ENCODE measurements at regions not wholly inside any gene's neighbourhood (a gene's known extent, or its start where the extent isn't known, plus 50 kb on each side); places are given as distances from the start of the nearest gene placed in this dataset.

DNA sequence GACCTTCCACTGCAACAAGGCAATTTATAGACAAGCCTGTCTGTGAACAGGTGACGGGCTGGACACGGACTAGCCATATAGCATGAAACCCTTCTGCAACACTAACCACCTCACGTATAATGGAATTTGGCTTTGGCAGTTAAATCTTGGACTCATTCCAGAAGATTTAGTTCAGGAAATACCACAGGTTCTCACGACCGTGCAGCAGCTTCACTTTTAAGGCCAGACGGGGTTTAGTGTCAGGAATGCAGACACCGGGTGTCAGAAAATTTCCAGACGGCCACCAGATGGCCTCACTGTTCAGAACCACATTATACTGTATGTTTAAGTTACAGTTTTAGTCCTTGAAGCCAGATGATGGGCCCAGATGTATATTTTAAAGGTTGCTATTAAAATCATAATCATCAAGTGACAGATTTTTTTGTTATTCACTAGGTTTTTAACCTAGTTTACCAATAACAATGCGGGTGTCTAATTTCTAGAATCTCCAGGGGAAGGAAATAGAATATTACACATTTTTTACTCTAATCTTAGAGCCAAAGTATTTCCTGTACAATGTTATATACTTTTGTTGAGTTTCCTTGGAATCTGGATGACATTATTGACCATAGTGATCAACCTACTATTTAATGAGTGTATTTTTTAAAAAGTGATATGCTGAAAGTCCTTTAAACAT lies 90.5 kb upstream of the TMPO start:
- H3K4me3 ChIP-seq (ENCODE audit: low read depth, low read length): no peak overlapping the region
- TF ChIP-seq, protein P1, sequence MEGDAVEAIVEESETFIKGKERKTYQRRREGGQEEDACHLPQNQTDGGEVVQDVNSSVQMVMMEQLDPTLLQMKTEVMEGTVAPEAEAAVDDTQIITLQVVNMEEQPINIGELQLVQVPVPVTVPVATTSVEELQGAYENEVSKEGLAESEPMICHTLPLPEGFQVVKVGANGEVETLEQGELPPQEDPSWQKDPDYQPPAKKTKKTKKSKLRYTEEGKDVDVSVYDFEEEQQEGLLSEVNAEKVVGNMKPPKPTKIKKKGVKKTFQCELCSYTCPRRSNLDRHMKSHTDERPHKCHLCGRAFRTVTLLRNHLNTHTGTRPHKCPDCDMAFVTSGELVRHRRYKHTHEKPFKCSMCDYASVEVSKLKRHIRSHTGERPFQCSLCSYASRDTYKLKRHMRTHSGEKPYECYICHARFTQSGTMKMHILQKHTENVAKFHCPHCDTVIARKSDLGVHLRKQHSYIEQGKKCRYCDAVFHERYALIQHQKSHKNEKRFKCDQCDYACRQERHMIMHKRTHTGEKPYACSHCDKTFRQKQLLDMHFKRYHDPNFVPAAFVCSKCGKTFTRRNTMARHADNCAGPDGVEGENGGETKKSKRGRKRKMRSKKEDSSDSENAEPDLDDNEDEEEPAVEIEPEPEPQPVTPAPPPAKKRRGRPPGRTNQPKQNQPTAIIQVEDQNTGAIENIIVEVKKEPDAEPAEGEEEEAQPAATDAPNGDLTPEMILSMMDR (conservative IDR thresholded peaks at IDR 0.05; ENCODE audit: low read depth, low read length): peak; percentile 79
- DNase-seq (ENCODE audit: low read depth): peak; percentile 93

DNA sequence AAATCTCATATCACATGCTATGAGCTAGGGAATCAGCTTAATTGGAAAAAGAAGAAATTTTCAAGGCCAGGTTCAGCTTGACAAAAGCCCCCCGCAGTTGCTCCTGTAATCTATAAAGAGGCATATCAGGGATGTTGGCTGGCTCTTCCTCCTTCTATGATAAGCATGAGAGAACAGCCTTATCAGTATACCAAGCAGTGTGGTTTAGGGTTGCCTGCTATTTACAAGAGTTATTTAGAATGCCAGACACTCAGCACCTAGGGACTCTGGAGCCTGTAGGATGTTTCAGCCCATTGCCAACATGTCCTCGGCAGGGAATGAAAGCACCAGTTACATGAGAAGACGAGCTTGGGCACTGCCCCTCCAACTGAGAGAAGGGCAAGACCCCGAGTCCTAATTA lies 89.5 kb upstream of the TMPO start:
- DNase-seq (ENCODE audit: low read depth): no peak
- H3K4me3 ChIP-seq (ENCODE audit: low read depth, low read length): no peak overlapping the region
- TF ChIP-seq, protein P1 (conservative IDR thresholded peaks at IDR 0.05; ENCODE audit: low read depth, low read length): no peak

DNA sequence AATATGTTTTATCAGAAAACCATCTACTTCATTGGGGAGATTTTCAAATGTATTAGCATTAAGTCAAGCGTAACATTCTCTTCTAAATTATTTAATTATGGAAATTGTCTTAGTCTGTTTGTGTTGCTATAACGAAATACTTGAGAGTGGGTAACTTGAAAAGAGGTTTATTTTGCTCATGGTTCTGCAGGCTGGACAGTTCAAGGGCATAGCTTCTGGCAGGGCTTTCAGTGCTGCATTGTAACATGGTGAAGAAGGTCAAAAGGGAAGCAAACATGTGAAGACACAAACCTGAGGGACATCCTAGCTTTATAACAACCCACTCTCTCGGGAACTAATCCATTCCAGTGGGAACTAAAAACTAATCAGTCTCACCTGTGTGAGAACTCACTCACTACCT lies 84.3 kb upstream of the TMPO start:
- no peak for DNase-seq (ENCODE audit: low read depth)
- no peak overlapping the region for H3K4me3 ChIP-seq (ENCODE audit: low read depth, low read length)
- TF ChIP-seq, protein P1 (conservative IDR thresholded peaks at IDR 0.05; ENCODE audit: low read depth, low read length): no peak

DNA sequence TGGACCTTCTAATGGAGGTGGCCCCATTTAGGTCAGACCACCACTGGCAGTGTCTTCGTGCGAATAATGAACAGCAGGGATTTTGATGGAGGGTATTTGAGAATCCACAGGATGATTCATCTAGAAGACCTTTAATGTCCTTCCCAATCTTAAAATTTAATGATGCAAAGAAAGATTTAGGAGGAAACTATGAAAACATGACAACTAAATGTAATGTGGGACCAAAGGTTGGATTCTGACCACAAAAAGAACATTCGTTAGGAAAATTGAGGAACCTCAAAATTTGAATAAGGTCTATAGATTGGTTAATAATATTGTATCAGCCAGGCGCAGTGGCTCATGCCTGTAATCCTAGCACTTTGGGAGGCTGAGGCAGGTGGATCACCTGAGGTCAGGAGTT lies 78.2 kb upstream of the TMPO start:
- TF ChIP-seq, protein P1 (conservative IDR thresholded peaks at IDR 0.05; ENCODE audit: low read depth, low read length): no peak
- no peak for DNase-seq (ENCODE audit: low read depth)
- H3K4me3 ChIP-seq (ENCODE audit: low read depth, low read length): no peak overlapping the region

DNA sequence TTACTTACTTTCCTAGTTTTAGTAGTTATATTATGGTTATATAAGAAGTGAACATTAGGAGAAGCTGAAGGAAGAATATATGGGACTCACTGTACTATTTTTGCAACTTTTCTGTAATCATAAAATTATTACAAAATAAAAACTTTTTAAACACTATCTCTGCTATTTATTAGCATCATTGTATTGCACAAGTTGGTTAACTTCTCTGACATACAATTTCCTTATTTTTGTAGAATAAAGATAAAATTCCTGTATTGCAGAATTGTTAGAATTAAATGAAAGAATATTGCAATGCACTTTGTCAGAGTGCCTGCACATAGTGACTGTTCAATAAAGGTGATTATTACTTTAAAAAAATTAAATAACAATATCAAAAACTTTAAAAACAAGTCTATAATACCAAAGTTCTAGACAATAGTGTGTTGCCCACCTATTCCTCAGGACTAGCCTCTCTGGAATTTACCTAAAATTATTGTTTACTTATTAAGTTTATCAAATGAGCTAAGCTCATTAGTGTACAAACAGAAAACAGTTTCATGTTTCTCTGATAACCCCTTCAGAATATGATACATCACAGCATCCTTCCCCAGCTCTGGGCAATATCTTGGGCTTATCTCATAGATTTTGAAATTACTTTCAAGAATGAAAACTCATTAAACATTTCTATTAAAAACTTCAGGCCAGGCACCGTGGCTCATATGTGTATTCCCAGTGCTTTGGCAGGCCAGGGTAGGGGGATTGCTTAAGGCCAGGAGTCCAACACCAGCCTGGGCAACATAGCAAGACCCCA lies 77.4 kb upstream of the TMPO start:
- H3K4me3 ChIP-seq (ENCODE audit: low read depth, low read length): no peak overlapping the region
- TF ChIP-seq, protein P1 (conservative IDR thresholded peaks at IDR 0.05; ENCODE audit: low read depth, low read length): no peak
- DNase-seq (ENCODE audit: low read depth): no peak

DNA sequence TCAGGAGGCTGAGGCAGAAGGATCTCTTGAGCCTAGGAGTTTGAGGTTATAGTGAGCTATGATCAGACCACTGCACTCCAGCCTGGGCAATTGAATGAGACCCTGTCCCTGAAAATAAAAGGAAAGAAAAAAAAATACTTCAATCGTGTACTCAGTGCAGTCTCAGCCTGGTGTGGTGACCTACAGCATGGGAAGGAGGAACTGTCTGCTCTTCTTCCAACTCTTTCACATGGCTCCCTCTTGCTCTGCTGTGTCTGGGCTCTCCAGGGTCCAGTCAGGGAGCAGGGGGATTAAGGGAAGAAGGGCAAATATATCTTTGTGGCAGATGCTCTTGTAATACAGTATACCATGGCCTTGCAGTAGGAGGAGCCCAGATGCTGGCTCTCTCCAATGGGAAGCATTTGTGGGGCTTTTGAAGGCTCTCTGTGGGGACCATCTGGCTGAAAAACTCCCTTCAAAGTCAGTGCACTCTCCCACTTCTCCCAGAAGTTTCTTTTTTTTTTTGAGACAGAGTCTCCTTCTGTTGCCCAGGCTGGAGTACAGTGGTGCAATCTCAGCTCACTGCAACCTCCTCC lies 76.6 kb upstream of the TMPO start:
- TF ChIP-seq, protein P1 (conservative IDR thresholded peaks at IDR 0.05; ENCODE audit: low read depth, low read length): no peak
- no peak for DNase-seq (ENCODE audit: low read depth)
- H3K4me3 ChIP-seq (ENCODE audit: low read depth, low read length): no peak overlapping the region

Data from epithelial cell of proximal tubule (primary cell).